ENCODE measurements at regions not wholly inside any gene's neighbourhood (a gene's known extent, or its start where the extent isn't known, plus 50 kb on each side); places are given as distances from the start of the nearest gene placed in this dataset.

DNA sequence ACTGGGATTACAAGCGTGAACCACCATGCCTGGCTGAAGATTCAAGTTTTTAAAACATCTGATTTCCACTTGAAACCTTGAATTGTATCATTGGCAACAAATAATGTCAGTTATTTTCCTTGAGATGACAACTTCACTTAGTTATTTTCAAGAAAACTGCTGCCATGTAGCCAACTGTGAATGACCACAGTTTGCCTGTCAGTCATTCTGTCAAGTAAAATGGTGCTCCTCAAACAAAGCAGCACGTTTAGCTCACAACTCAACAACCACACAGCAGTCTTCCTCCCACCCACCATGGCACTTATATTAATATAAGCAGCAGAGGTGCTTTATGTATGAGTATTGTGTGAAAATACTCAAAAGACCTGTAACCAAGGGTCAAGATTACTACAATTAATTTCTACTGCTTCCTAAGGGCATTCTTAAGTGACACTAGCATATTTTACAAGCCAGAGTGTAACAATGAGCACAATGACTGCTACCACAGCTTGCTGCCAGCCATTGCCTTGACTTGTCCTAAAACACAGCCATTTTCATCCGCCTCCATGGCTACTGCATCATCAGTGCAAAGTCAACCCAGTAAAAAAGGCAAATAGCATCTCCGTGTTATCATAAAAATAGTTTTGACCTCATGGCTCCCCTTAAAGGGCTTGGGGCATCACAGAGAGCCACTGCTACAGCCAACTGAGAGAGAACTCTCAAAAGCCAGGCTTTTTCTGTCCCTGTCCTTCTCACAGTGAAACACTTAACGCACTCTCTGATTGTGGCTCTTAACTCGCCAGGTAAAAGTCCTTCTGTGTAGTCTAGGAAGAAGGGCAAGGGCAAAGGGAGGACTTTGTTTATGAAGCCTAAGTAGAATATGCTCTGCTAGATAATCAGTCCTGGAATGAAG, 96.4 kb upstream of the TAB2 start:
- BruUV-seq (replicated peaks) = no TSS peak
- Histone ChIP-seq H3K36me3 (ENCODE audit: control insufficient read depth, insufficient read depth, low read length) (no peaks in the 10 kb centered on the region), H3K4me2 (ENCODE audit: insufficient read depth, low read length) (no peak overlapping the region), H3K27me3 (ENCODE audit: control insufficient read depth in 2 of 2, insufficient read depth in 2 of 2, low read length in 2 of 2) (peaks cover 9 to 12% of the 10 kb centered on the region in 2 experiments; a peak in 4 of 5 replicates), H3K9me3 (replicated peaks; ENCODE audit: control insufficient read depth, insufficient read depth, low read depth, low read length) (no peaks in the 10 kb centered on the region), H3K4me3 (no peak overlapping the region), H3K27ac (ENCODE audit: extremely low read depth, low read depth, low read length) (no peak overlapping the region), H3K79me2 (ENCODE audit: control insufficient read depth, insufficient read depth, low read length) (no peaks in the 10 kb centered on the region), H4K20me1 (replicated peaks; ENCODE audit: control insufficient read depth, insufficient read depth, low read length) (no peaks in the 10 kb centered on the region), H2AFZ (ENCODE audit: low read depth, low read length) (no peak overlapping the region), H3K9me1 (ENCODE audit: control insufficient read depth, insufficient read depth, low read length) (no peaks in the 10 kb centered on the region), H3K4me1 (replicated peaks in 1 of 2; ENCODE audit: control insufficient read depth in 2 of 2, insufficient read depth in 2 of 2, low read length in 2 of 2) (no peaks in the 10 kb centered on the region), H3K9ac (ENCODE audit: insufficient read depth in 1 of 2, low read depth in 2 of 2, low read length in 2 of 2) (no peak overlapping the region)
- WGBS (ENCODE audit: insufficient coverage, low coverage, missing lambda C conversion rate) = 10% methylated on average over 6 of the region's 6 CpGs
- no peak for ATAC-seq
- no peak for FAIRE-seq
- POLR2A ChIA-PET = no interaction called here
- in situ Hi-C loops (cut with MboI) = no loop called here
- TF ChIP-seq MYNN (IDR thresholded peaks at IDR 0.05) = peak; percentile 92
- no peak for TF ChIP-seq MYNN (CRISPR knock-in tag; IDR thresholded peaks at IDR 0.05)
- TF ChIP-seq PKNOX1 (IDR thresholded peaks at IDR 0.05) = peak; percentile 28; the same call in 1 of the 2 replicates
- no peak for TF ChIP-seq FIP1L1 (IDR thresholded peaks at IDR 0.05; ENCODE audit: low read depth, low read length, poor library complexity, severe bottlenecking)
- DNase-seq (ENCODE audit: extremely low read depth in 1 of 4, low spot score in 3 of 4) = no peak
- intact Hi-C loops (cut with micrococcal nuclease) = no loop called here
- CTCF ChIA-PET (ENCODE audit: low intra/inter-chr PET ratio) = no interaction called here

DNA sequence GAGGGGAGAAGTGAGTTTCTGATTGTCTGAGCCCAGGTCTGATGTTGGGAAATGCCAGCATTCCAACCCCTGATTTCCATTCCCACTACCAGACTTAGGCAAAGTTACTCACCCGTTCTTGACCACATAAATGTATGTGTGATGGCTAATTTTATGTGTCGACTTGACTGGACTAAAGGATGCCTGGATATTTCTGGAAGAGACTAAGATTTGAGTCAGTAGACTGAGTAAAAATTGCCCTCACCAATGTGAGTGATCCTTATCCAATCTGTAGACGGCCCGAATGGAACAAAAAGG, 95.8 kb upstream of the TAB2 start:
- POLR2A ChIA-PET = no interaction called here
- intact Hi-C loops (cut with micrococcal nuclease) (no loop called here), in situ Hi-C loops (cut with MboI) (no loop called here)
- Histone ChIP-seq H3K4me2 (ENCODE audit: insufficient read depth, low read length) (no peak overlapping the region), H3K27ac (ENCODE audit: extremely low read depth, low read depth, low read length) (no peak overlapping the region), H3K4me1 (replicated peaks in 1 of 2; ENCODE audit: control insufficient read depth in 2 of 2, insufficient read depth in 2 of 2, low read length in 2 of 2) (no peaks in the 10 kb centered on the region), H4K20me1 (replicated peaks; ENCODE audit: control insufficient read depth, insufficient read depth, low read length) (no peaks in the 10 kb centered on the region), H3K36me3 (ENCODE audit: control insufficient read depth, insufficient read depth, low read length) (no peaks in the 10 kb centered on the region), H2AFZ (ENCODE audit: low read depth, low read length) (no peak overlapping the region), H3K9me1 (ENCODE audit: control insufficient read depth, insufficient read depth, low read length) (no peaks in the 10 kb centered on the region), H3K9me3 (replicated peaks; ENCODE audit: control insufficient read depth, insufficient read depth, low read depth, low read length) (no peaks in the 10 kb centered on the region), H3K27me3 (ENCODE audit: control insufficient read depth in 2 of 2, insufficient read depth in 2 of 2, low read length in 2 of 2) (peaks cover 14 to 15% of the 10 kb centered on the region in 2 experiments; a peak in 4 of 5 replicates), H3K9ac (ENCODE audit: insufficient read depth in 1 of 2, low read depth in 2 of 2, low read length in 2 of 2) (no peak overlapping the region), H3K4me3 (no peak overlapping the region), H3K79me2 (ENCODE audit: control insufficient read depth, insufficient read depth, low read length) (no peaks in the 10 kb centered on the region)
- DNase-seq (ENCODE audit: extremely low read depth in 1 of 4, low spot score in 3 of 4) (no peak), FAIRE-seq (no peak), ATAC-seq (no peak)
- BruUV-seq (replicated peaks) = no TSS peak
- WGBS (ENCODE audit: insufficient coverage, low coverage, missing lambda C conversion rate) = 0% methylated on average over 4 of the region's 4 CpGs
- CTCF ChIA-PET (ENCODE audit: low intra/inter-chr PET ratio) = no interaction called here
- TF ChIP-seq ZBTB11 (CRISPR knock-in tag; IDR thresholded peaks at IDR 0.05) (no peak), PTRF (tag; IDR thresholded peaks at IDR 0.05) (no peak), NR1H2 (CRISPR knock-in tag; IDR thresholded peaks at IDR 0.05) (no peak), ZBTB17 (CRISPR knock-in tag; IDR thresholded peaks at IDR 0.05) (no peak), SRSF1 (IDR thresholded peaks at IDR 0.05; ENCODE audit: low read depth, low read length) (no peak)
